ENCODE measurements at regions not wholly inside any gene's neighbourhood (a gene's known extent, or its start where the extent isn't known, plus 50 kb on each side); places are given as distances from the start of the nearest gene placed in this dataset.

- TF ChIP-seq CTCF (IDR thresholded peaks at IDR 0.05; ENCODE audit: insufficient read depth, missing control alignments), result no peak
- DNase-seq (ENCODE audit: insufficient read length, low spot score), result no peak
- FAIRE-seq, result no peak
These were observed 195.9 kb upstream of the CDH4 start for GRCh38 chr20:61056116-61056515.

- FAIRE-seq, result no peak
These were observed 195.2 kb upstream of the CDH4 start for GRCh38 chr20:61056627-61057442.

GRCh38 chr20:61057443-61058121 is 194.5 kb upstream of the CDH4 start:
- no peak for TF ChIP-seq CTCF (IDR thresholded peaks at IDR 0.05; ENCODE audit: insufficient read depth, missing control alignments)
- DNase-seq (ENCODE audit: insufficient read length, low spot score) (no peak), FAIRE-seq (no peak)

More at GRCh38 chr20:61056627-61057442, 195.2 kb upstream of the CDH4 start:
- no peak for TF ChIP-seq CTCF (IDR thresholded peaks at IDR 0.05; ENCODE audit: insufficient read depth, missing control alignments)
- no peak for DNase-seq (ENCODE audit: insufficient read length, low spot score)

GRCh38 chr20:61061981-61062380 is 190.1 kb upstream of the CDH4 start:
- no peak for DNase-seq (ENCODE audit: insufficient read length, low spot score)
- FAIRE-seq, result no peak
- no peak for TF ChIP-seq CTCF (IDR thresholded peaks at IDR 0.05; ENCODE audit: insufficient read depth, missing control alignments)

GRCh38 chr20:61065853-61066252 is 186.2 kb upstream of the CDH4 start:
- DNase-seq (ENCODE audit: insufficient read length, low spot score) (no peak), FAIRE-seq (no peak)
- no peak for TF ChIP-seq CTCF (IDR thresholded peaks at IDR 0.05; ENCODE audit: insufficient read depth, missing control alignments)

- no peak for DNase-seq (ENCODE audit: insufficient read length, low spot score)
- no peak for TF ChIP-seq CTCF (IDR thresholded peaks at IDR 0.05; ENCODE audit: insufficient read depth, missing control alignments)
- no peak for FAIRE-seq
These were observed 185.5 kb upstream of the CDH4 start for GRCh38 chr20:61066526-61066925.

GRCh38 chr20:61067221-61067620 is 184.8 kb upstream of the CDH4 start:
- no peak for TF ChIP-seq CTCF (IDR thresholded peaks at IDR 0.05; ENCODE audit: insufficient read depth, missing control alignments)
- FAIRE-seq (no peak), DNase-seq (ENCODE audit: insufficient read length, low spot score) (no peak)

All from D721Med (cell line).